SK-N-SH (cell line): ENCODE measurements at regions not wholly inside any gene's neighbourhood (a gene's known extent, or its start where the extent isn't known, plus 50 kb on each side); places are given as distances from the start of the nearest gene placed in this dataset.

Experiments
- CTCF ChIA-PET: fragments of 300-600, 350-600 bp; formaldehyde crosslinking; extraction: SDS; loops from one replicate; lab custom pipeline; 2021; lab: Yijun Ruan, JAX
- POLR2A ChIA-PET: fragments of 350-600 bp; sonication (Branson Sonifier 250); formaldehyde crosslinking; extraction: SDS; loops from one replicate; lab custom pipeline; 2020; ENCODE audit warnings: antibody characterized with exemption, inconsistent platforms; lab: Yijun Ruan, JAX
- DNase-seq: peaks from one replicate; pipeline ENCODE4 v3.0.0; 2012
- H2AFZ ChIP-seq: fragments of 200-600 bp; sonication (generic); 2 replicates; pipeline ENCODE4 v1.8.1; 2016; ENCODE audit warnings: antibody characterized with exemption, mild to moderate bottlenecking, low read depth
- H3F3A ChIP-seq: fragments of 200-600 bp; sonication (generic); replicated peaks from 2 replicates; pipeline ENCODE3; 2016; ENCODE audit warnings: antibody characterized with exemption, mild to moderate bottlenecking; ENCODE audit not compliant: insufficient read depth
- H3K27ac ChIP-seq, 2 experiments: fragments of 200-500 bp in 1 of 2; fragments of 200-600 bp in 1 of 2; sonication (Bioruptor generic) in 1 of 2; sonication (generic), shearing (Covaris generic) in 1 of 2; 2 replicates each; pipeline versions ENCODE4 v1.5.1 to v1.6.1; 2014 to 2016; ENCODE audit warnings: low read depth in 2 of 2, inconsistent platforms in 1 of 2, low read length in 1 of 2, mild to moderate bottlenecking in 1 of 2, mixed read lengths in 1 of 2
- H3K27me3 ChIP-seq: fragments of 200-600 bp; sonication (generic), shearing (Covaris generic); 2 replicates; pipeline ENCODE4 v1.6.1; 2016; ENCODE audit warnings: mixed run types; ENCODE audit not compliant: insufficient read depth
- H3K36me3 ChIP-seq, 2 experiments: fragments of 200-500 bp in 1 of 2; fragments of 200-600 bp in 1 of 2; sonication (Bioruptor generic) in 1 of 2; sonication (generic) in 1 of 2; replicated peaks in 1 of 2; 2 replicates each; pipeline versions ENCODE3 to v1.5.1; 2014 to 2016; ENCODE audit warnings: low read length in 1 of 2, mild to moderate bottlenecking in 1 of 2; ENCODE audit not compliant: insufficient read depth in 2 of 2, control insufficient read depth in 1 of 2
- H3K4me1 ChIP-seq, 2 experiments: fragments of 200-500 bp in 1 of 2; fragments of 200-600 bp in 1 of 2; sonication (Bioruptor generic) in 1 of 2; sonication (generic), shearing (Covaris generic) in 1 of 2; 2 replicates each; pipeline versions ENCODE4 v1.5.1 to v1.6.1; 2014 to 2016; ENCODE audit warnings: low read depth in 1 of 2, low read length in 1 of 2, mixed run types in 1 of 2; ENCODE audit not compliant: insufficient read depth in 2 of 2, control insufficient read depth in 1 of 2
- H3K4me2 ChIP-seq: fragments of 200-600 bp; sonication (generic), shearing (Covaris generic); 2 replicates; pipeline ENCODE4 v1.6.1; 2017; ENCODE audit warnings: mixed run types
- H3K4me3 ChIP-seq, 2 experiments: fragments of 200-500 bp in 1 of 2; fragments of 200-600 bp in 1 of 2; sonication (Bioruptor generic) in 1 of 2; sonication (generic), shearing (Covaris generic) in 1 of 2; 2 replicates each; pipeline versions ENCODE4 v1.5.1 to v1.8.1; 2014 to 2016; ENCODE audit warnings: low read depth in 2 of 2, inconsistent platforms in 1 of 2, low read length in 1 of 2, mild to moderate bottlenecking in 1 of 2, mixed read lengths in 1 of 2, moderate library complexity in 1 of 2
- H3K79me2 ChIP-seq: fragments of 200-600 bp; sonication (generic); 2 replicates; pipeline ENCODE4 v1.8.1; 2017; ENCODE audit warnings: mild to moderate bottlenecking; ENCODE audit not compliant: insufficient read depth
- H3K9ac ChIP-seq: fragments of 200-600 bp; sonication (generic); 2 replicates; pipeline ENCODE4 v1.6.1; 2017; ENCODE audit warnings: mixed run types
- H3K9me2 ChIP-seq: fragments of 200-600 bp; sonication (generic); 2 replicates; pipeline ENCODE4 v1.6.1; 2017; ENCODE audit warnings: mixed run types
- H3K9me3 ChIP-seq: fragments of 200-600 bp; sonication (generic); 2 replicates; pipeline ENCODE4 v1.6.1; 2017; ENCODE audit warnings: mixed run types, mild to moderate bottlenecking, moderate library complexity
- H4K20me1 ChIP-seq: fragments of 200-600 bp; sonication (generic); 2 replicates; pipeline ENCODE4 v1.6.1; 2017; ENCODE audit warnings: mild to moderate bottlenecking, mixed run types; ENCODE audit not compliant: insufficient read depth
- CHD2 ChIP-seq: fragments of 150-350 bp; IDR thresholded peaks from 2 replicates; pipeline ENCODE4 v1.6.1; 2018; ENCODE audit warnings: low read length; ENCODE audit not compliant: partially characterized antibody
- ELF1 ChIP-seq: IDR thresholded peaks from 2 replicates; pipeline ENCODE4 v1.4.0; 2012
- EP300 ChIP-seq, 2 experiments: IDR thresholded peaks; 2 replicates each; pipeline versions ENCODE4 v1.4.0 to v1.6.1; 2012; ENCODE audit warnings: borderline replicate concordance in 1 of 2, low read depth in 1 of 2, low read length in 1 of 2
- EZH2phosphoT487 ChIP-seq: fragments of 200-600 bp; sonication (generic); IDR thresholded peaks from 2 replicates; pipeline ENCODE4 v1.6.1; 2017; ENCODE audit warnings: low read depth, mixed run types, mild to moderate bottlenecking, antibody characterized with exemption, moderate library complexity, borderline replicate concordance
- FOSL2 ChIP-seq: IDR thresholded peaks from 2 replicates; pipeline ENCODE4 v1.4.0; 2012; ENCODE audit warnings: low read depth, mild to moderate bottlenecking, moderate library complexity, borderline replicate concordance
- FOXM1 ChIP-seq: IDR thresholded peaks from 2 replicates; pipeline ENCODE4 v1.4.0; 2012; ENCODE audit warnings: low read depth, mild to moderate bottlenecking
- GABPA ChIP-seq: IDR thresholded peaks from 2 replicates; pipeline ENCODE4 v1.4.0; 2012; ENCODE audit warnings: low read depth, mild to moderate bottlenecking
- JUND ChIP-seq: IDR thresholded peaks from 2 replicates; pipeline ENCODE4 v1.4.0; 2012
- MEF2A ChIP-seq: IDR thresholded peaks from 2 replicates; pipeline ENCODE4 v1.4.0; 2012; ENCODE audit warnings: low read depth, borderline replicate concordance
- MXI1 ChIP-seq: IDR thresholded peaks from 2 replicates; pipeline ENCODE4 v1.6.1; 2012; ENCODE audit warnings: mild to moderate bottlenecking, low read depth, low read length, improper control_type of control experiment
- NFIC ChIP-seq: IDR thresholded peaks from 2 replicates; pipeline ENCODE4 v1.4.0; 2012; ENCODE audit warnings: borderline replicate concordance
- POLR2AphosphoS5 ChIP-seq: IDR thresholded peaks from 2 replicates; pipeline ENCODE4 v1.6.1; 2012; ENCODE audit warnings: low read depth, low read length
- RCOR1 ChIP-seq: fragments of 150-350 bp; IDR thresholded peaks from 2 replicates; pipeline ENCODE4 v1.6.1; 2017; ENCODE audit warnings: antibody characterized with exemption, low read length
- RFX5 ChIP-seq: IDR thresholded peaks from 2 replicates; pipeline ENCODE4 v1.6.1; 2012; ENCODE audit warnings: mild to moderate bottlenecking, improper control_type of control experiment, low read length
- RXRA ChIP-seq: IDR thresholded peaks from 2 replicates; pipeline ENCODE4 v1.4.0; 2012; ENCODE audit warnings: low read depth, mild to moderate bottlenecking, borderline replicate concordance
- SIN3A ChIP-seq: IDR thresholded peaks from 2 replicates; pipeline ENCODE4 v1.6.1; 2012; ENCODE audit warnings: low read depth, mild to moderate bottlenecking, low read length, moderate library complexity, borderline replicate concordance
- SMC3 ChIP-seq: IDR thresholded peaks from 2 replicates; pipeline ENCODE4 v1.6.1; 2012; ENCODE audit warnings: low read depth, low read length, improper control_type of control experiment
- TCF12 ChIP-seq: IDR thresholded peaks from 2 replicates; pipeline ENCODE4 v1.4.0; 2012
- TEAD4 ChIP-seq: IDR thresholded peaks from 2 replicates; pipeline ENCODE4 v1.4.0; 2012; ENCODE audit warnings: mild to moderate bottlenecking, borderline replicate concordance; ENCODE audit not compliant: insufficient read depth
- WGBS: methylation state at CpG from one replicate; pipeline ENCODE4 v1.1.6; 2017; ENCODE audit warnings: low lambda C conversion rate; 5-methylcytosine and 5-hydroxymethylcytosine counted together
- TF ChIP-seq, protein P1 (sequence below): IDR thresholded peaks from 2 replicates; pipeline ENCODE4; 2012
- TF ChIP-seq, protein P2 (sequence below): IDR thresholded peaks from 2 replicates; pipeline ENCODE4 v1.4.0; 2012; ENCODE audit warnings: low read depth, borderline replicate concordance
- TF ChIP-seq, protein P3 (sequence below): IDR thresholded peaks from 2 replicates; pipeline ENCODE4 v1.4.0; 2012; ENCODE audit warnings: low read depth
- TF ChIP-seq, protein P4 (sequence below): IDR thresholded peaks from 2 replicates; pipeline ENCODE4 v1.6.1; 2012; ENCODE audit warnings: mild to moderate bottlenecking, low read depth, low read length, moderate library complexity

DNA sequence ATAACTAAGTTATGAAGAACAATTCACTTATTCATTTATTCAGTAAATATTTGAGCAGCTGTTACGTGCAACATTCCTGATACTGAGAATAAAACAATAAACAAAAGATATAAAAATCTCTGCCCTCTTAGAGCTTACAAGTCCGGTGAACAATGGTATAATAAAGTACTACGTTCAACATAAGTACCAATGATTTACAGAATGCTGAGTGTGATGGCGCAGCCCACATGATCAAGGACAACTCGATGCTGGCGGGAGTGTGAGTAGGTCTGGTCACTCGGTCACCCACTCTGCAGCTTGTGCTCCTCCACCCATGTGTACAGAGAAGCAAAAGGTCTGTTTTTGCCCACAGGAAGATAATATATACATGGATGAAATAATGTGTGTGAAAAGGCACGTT is 254.3 kb downstream of the BCL11A start:
- Histone ChIP-seq H3K79me2 (no peaks in the 10 kb centered on the region), H3F3A (no peaks in the 10 kb centered on the region), H3K9me2 (no peaks in the 10 kb centered on the region), H2AFZ (no peak overlapping the region), H3K36me3 (no peaks in the 10 kb centered on the region), H4K20me1 (no peaks in the 10 kb centered on the region), H3K27me3 (no peaks in the 10 kb centered on the region), H3K4me1 (no peaks in the 10 kb centered on the region), H3K9ac (no peak overlapping the region), H3K9me3 (no peaks in the 10 kb centered on the region), H3K27ac (no peak overlapping the region), H3K4me3 (no peak overlapping the region), H3K4me2 (no peak overlapping the region)
- ChIA-PET CTCF (interaction anchor here (1.3 kb wide), 1 partner anchor 14 kb away, joined by 3 read pairs; no protein-coding TSS in a partner anchor), POLR2A (no interaction called here)
- no peak for DNase-seq
- TF ChIP-seq CHD2 (no peak), FOSL2 (no peak), POLR2AphosphoS5 (no peak), GABPA (no peak), TEAD4 (no peak), RFX5 (no peak), EP300 (IDR thresholded peaks at IDR 0.05; ENCODE audit: borderline replicate concordance in 1 of 2, low read depth in 1 of 2, low read length in 1 of 2) (no peak), SIN3A (no peak), NFIC (no peak), RXRA (no peak), ELF1 (no peak), JUND (no peak), TCF12 (no peak), MEF2A (no peak), FOXM1 (no peak), RCOR1 (no peak)
- TF ChIP-seq, protein P1, sequence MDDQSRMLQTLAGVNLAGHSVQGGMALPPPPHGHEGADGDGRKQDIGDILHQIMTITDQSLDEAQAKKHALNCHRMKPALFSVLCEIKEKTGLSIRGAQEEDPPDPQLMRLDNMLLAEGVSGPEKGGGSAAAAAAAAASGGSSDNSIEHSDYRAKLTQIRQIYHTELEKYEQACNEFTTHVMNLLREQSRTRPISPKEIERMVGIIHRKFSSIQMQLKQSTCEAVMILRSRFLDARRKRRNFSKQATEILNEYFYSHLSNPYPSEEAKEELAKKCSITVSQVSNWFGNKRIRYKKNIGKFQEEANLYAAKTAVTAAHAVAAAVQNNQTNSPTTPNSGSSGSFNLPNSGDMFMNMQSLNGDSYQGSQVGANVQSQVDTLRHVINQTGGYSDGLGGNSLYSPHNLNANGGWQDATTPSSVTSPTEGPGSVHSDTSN, result no peak
- TF ChIP-seq, protein P2, sequence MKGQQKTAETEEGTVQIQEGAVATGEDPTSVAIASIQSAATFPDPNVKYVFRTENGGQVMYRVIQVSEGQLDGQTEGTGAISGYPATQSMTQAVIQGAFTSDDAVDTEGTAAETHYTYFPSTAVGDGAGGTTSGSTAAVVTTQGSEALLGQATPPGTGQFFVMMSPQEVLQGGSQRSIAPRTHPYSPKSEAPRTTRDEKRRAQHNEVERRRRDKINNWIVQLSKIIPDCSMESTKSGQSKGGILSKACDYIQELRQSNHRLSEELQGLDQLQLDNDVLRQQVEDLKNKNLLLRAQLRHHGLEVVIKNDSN, result no peak
- TF ChIP-seq, protein P3, sequence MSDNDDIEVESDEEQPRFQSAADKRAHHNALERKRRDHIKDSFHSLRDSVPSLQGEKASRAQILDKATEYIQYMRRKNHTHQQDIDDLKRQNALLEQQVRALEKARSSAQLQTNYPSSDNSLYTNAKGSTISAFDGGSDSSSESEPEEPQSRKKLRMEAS, result no peak
- 49% methylated on average over 8 of the region's 8 CpGs for WGBS

DNA sequence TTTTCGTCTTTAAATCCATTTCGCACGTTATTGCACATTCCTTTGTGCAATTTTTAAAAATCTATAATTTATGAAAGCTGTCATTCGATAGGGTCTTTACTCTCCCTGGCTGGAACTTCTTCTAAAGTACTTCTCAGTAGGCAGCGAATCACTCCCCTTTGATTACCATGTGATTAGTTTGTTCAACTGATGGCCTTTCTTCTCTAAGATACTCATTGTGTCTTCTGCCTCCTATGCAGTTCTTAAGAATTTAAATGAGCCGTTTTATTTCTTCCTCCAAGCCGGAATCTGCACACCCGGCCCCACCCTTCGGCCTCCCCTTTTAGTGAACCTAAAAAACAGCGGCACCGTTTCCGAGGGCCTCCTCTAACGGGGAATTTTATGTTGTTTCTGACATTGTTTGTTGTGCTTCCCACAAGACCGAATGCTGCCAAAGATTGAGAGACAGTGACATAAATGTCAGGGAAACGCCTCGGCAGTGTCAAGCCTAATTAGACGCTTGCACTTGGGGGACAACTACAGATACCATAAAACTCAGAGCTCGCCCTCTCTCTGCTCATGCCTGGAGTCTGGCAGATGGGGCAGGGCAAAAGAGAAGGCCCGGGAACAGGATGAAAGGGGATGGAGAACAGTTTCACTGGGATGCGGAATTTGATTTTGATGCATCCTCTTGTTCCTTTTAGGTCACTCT is 255.3 kb downstream of the BCL11A start:
- ChIA-PET POLR2A (no interaction called here), CTCF (interaction anchor here (1.3 kb wide), 1 partner anchor 15 kb away, joined by 3 read pairs; no protein-coding TSS in a partner anchor)
- Histone ChIP-seq H3K4me1 (no peaks in the 10 kb centered on the region), H3K9me3 (no peaks in the 10 kb centered on the region), H3K27me3 (no peaks in the 10 kb centered on the region), H3K36me3 (no peaks in the 10 kb centered on the region), H2AFZ (no peak overlapping the region), H3K79me2 (no peaks in the 10 kb centered on the region), H3K9ac (no peak overlapping the region), H3F3A (no peaks in the 10 kb centered on the region), H3K4me2 (no peak overlapping the region), H4K20me1 (no peaks in the 10 kb centered on the region), H3K9me2 (no peaks in the 10 kb centered on the region), H3K27ac (no peak overlapping the region), H3K4me3 (no peak overlapping the region)
- TF ChIP-seq, protein P4, sequence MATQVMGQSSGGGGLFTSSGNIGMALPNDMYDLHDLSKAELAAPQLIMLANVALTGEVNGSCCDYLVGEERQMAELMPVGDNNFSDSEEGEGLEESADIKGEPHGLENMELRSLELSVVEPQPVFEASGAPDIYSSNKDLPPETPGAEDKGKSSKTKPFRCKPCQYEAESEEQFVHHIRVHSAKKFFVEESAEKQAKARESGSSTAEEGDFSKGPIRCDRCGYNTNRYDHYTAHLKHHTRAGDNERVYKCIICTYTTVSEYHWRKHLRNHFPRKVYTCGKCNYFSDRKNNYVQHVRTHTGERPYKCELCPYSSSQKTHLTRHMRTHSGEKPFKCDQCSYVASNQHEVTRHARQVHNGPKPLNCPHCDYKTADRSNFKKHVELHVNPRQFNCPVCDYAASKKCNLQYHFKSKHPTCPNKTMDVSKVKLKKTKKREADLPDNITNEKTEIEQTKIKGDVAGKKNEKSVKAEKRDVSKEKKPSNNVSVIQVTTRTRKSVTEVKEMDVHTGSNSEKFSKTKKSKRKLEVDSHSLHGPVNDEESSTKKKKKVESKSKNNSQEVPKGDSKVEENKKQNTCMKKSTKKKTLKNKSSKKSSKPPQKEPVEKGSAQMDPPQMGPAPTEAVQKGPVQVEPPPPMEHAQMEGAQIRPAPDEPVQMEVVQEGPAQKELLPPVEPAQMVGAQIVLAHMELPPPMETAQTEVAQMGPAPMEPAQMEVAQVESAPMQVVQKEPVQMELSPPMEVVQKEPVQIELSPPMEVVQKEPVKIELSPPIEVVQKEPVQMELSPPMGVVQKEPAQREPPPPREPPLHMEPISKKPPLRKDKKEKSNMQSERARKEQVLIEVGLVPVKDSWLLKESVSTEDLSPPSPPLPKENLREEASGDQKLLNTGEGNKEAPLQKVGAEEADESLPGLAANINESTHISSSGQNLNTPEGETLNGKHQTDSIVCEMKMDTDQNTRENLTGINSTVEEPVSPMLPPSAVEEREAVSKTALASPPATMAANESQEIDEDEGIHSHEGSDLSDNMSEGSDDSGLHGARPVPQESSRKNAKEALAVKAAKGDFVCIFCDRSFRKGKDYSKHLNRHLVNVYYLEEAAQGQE, result no peak
- TF ChIP-seq EZH2phosphoT487, result no peak
- no peak for TF ChIP-seq SMC3
- no peak for TF ChIP-seq RXRA
- no peak for TF ChIP-seq MEF2A
- TF ChIP-seq, protein P3, result no peak
- no peak for TF ChIP-seq MXI1
- WGBS, result 71% methylated on average over 20 of the region's 20 CpGs
- no peak for DNase-seq
